Kidney epithelial cell (primary cell): ENCODE measurements at regions not wholly inside any gene's neighbourhood (a gene's known extent, or its start where the extent isn't known, plus 50 kb on each side); places are given as distances from the start of the nearest gene placed in this dataset.

Experiments
- DNase-seq: peaks from one replicate; pipeline ENCODE4 v3.0.0-alpha.2; 2010; ENCODE audit warnings: low read depth
- H3K27me3 ChIP-seq: 2 replicates; pipeline ENCODE4 v1.6.0; 2011; ENCODE audit warnings: low read length; ENCODE audit not compliant: control insufficient read depth, insufficient read depth
- H3K36me3 ChIP-seq: 2 replicates; pipeline ENCODE4 v1.5.1; 2011; ENCODE audit warnings: low read length; ENCODE audit not compliant: control insufficient read depth, insufficient read depth
- H3K4me3 ChIP-seq: 2 replicates; pipeline ENCODE4 v1.5.1; 2011; ENCODE audit warnings: low read depth, mild to moderate bottlenecking, control low read depth, low read length
- CTCF ChIP-seq: IDR thresholded peaks from 2 replicates; pipeline ENCODE4 v1.5.1; 2011; ENCODE audit warnings: mild to moderate bottlenecking, moderate library complexity, low read length, control low read depth, inconsistent platforms; ENCODE audit not compliant: insufficient read depth, poor library complexity, severe bottlenecking

GRCh38 chr11:23555085-23555484 is 694.8 kb upstream of the CCDC179 start:
- Histone ChIP-seq H3K27me3 (no peaks in the 10 kb centered on the region), H3K36me3 (no peaks in the 10 kb centered on the region), H3K4me3 (no peak overlapping the region)
- DNase-seq = no peak
- no peak for TF ChIP-seq CTCF

- DNase-seq = no peak
- no peak for TF ChIP-seq CTCF
- H3K4me3 ChIP-seq = no peak overlapping the region
- no peaks in the 10 kb centered on the region for H3K36me3 ChIP-seq
- H3K27me3 ChIP-seq = no peaks in the 10 kb centered on the region
Measured at GRCh38 chr11:23556163-23556750, 696.0 kb upstream of the CCDC179 start.

- H3K27me3 ChIP-seq = no peaks in the 10 kb centered on the region
- no peak for DNase-seq
- H3K4me3 ChIP-seq = no peak overlapping the region
- H3K36me3 ChIP-seq = no peaks in the 10 kb centered on the region
- TF ChIP-seq CTCF = no peak
Measured at GRCh38 chr11:23563591-23563990, 703.3 kb upstream of the CCDC179 start.

- DNase-seq = no peak
- no peak overlapping the region for H3K4me3 ChIP-seq
- no peak for TF ChIP-seq CTCF
- H3K36me3 ChIP-seq = no peaks in the 10 kb centered on the region
- H3K27me3 ChIP-seq = no peaks in the 10 kb centered on the region
Measured at GRCh38 chr11:23564370-23564769, 704.1 kb upstream of the CCDC179 start.

GRCh38 chr11:23569134-23569533 is 708.9 kb upstream of the CCDC179 start:
- no peak for DNase-seq
- Histone ChIP-seq H3K36me3 (no peaks in the 10 kb centered on the region), H3K27me3 (no peaks in the 10 kb centered on the region), H3K4me3 (no peak overlapping the region)
- no peak for TF ChIP-seq CTCF

- TF ChIP-seq CTCF = no peak
- Histone ChIP-seq H3K4me3 (no peak overlapping the region), H3K36me3 (no peaks in the 10 kb centered on the region), H3K27me3 (no peaks in the 10 kb centered on the region)
- no peak for DNase-seq
Measured at GRCh38 chr11:23569547-23569946, 709.3 kb upstream of the CCDC179 start.
